B cell (primary cell): ENCODE measurements at regions not wholly inside any gene's neighbourhood (a gene's known extent, or its start where the extent isn't known, plus 50 kb on each side); places are given as distances from the start of the nearest gene placed in this dataset.

Source experiments
- ATAC-seq: fragments of 200-7000 bp; cut with Tn5 transposase; one replicate; pipeline ENCODE4 v1.10.0; 2021; ENCODE audit warnings: low read depth, mild to moderate bottlenecking, moderate number of reproducible peaks, moderate library complexity
- CTCF ChIA-PET: fragments of 350-600 bp; sonication (Branson Sonifier 250); formaldehyde crosslinking; loops from one replicate; lab custom pipeline; 2021; ENCODE audit warnings: antibody characterized with exemption, inconsistent platforms; lab: Charles Lee
- POLR2A ChIA-PET: fragments of 350-600 bp; sonication (Branson Sonifier 250); formaldehyde crosslinking; loops from one replicate; lab custom pipeline; 2021; ENCODE audit warnings: antibody characterized with exemption; lab: Charles Lee
- DNase-seq: peaks from one replicate; pipeline ENCODE4 v3.0.0; 2013
- H2AFZ ChIP-seq: 2 replicates; pipeline ENCODE4 v1.6.1; 2012; ENCODE audit warnings: mild to moderate bottlenecking, low read depth, low read length; ENCODE audit not compliant: insufficient read depth, poor library complexity, severe bottlenecking
- H3K27ac ChIP-seq, 2 donors: 1 replicate in 1 of 2; 2 replicates in 1 of 2; pipeline ENCODE4 v1.5.1; 2012 to 2013; ENCODE audit warnings: low read length in 2 of 2, mild to moderate bottlenecking in 2 of 2, moderate library complexity in 1 of 2
- H3K27me3 ChIP-seq, 4 experiments: fragments of 200-600 bp in 1 of 4; sonication (generic) in 1 of 4; replicated peaks in 1 of 4; 1 replicate in 2 of 4; 2 replicates in 2 of 4; pipeline versions ENCODE4 v1.6.1 to v1.7.0; 2013 to 2016; ENCODE audit warnings: low read length in 3 of 4, mild to moderate bottlenecking in 2 of 4, mixed read lengths in 1 of 4, moderate library complexity in 1 of 4; ENCODE audit not compliant: insufficient read depth in 4 of 4, control insufficient read depth in 3 of 4; ENCODE audit errors: control extremely low read depth in 1 of 4
- H3K36me3 ChIP-seq, 2 experiments: replicated peaks in 1 of 2; 1 replicate in 1 of 2; 2 replicates in 1 of 2; pipeline versions ENCODE4 v1.6.1 to v1.7.1; 2013; ENCODE audit warnings: low read length in 1 of 2; ENCODE audit not compliant: insufficient read depth in 2 of 2, control insufficient read depth in 1 of 2; ENCODE audit errors: control extremely low read depth in 1 of 2, extremely low read depth in 1 of 2
- H3K4me1 ChIP-seq, 2 donors: fragments of 200-600 bp in 1 of 2; sonication (generic) in 1 of 2; 1 replicate in 1 of 2; 2 replicates in 1 of 2; pipeline versions ENCODE4 v1.5.1 to v1.6.1; 2013 to 2017; ENCODE audit warnings: low read length in 2 of 2; ENCODE audit not compliant: control insufficient read depth in 2 of 2, insufficient read depth in 2 of 2
- H3K4me2 ChIP-seq: replicated peaks from 2 replicates; pipeline ENCODE3; 2012; ENCODE audit warnings: mild to moderate bottlenecking, low read depth, low read length; ENCODE audit not compliant: poor library complexity, severe bottlenecking
- H3K4me3 ChIP-seq, 5 experiments: fragments of 200-600 bp in 1 of 5; sonication (generic) in 1 of 5; 1 replicate in 3 of 5; 2 replicates in 2 of 5; pipeline versions ENCODE4 v1.5.1 to v1.7.0; 2011 to 2016; ENCODE audit warnings: low read length in 4 of 5, mild to moderate bottlenecking in 4 of 5, low read depth in 2 of 5, control low read depth in 1 of 5, moderate library complexity in 1 of 5; ENCODE audit not compliant: insufficient read depth in 1 of 5; ENCODE audit errors: control extremely low read depth in 1 of 5, extremely low read depth in 1 of 5
- H3K79me2 ChIP-seq: fragments of 200-600 bp; sonication (generic); one replicate; pipeline ENCODE4 v1.6.0; 2016; ENCODE audit warnings: low read length; ENCODE audit not compliant: control insufficient read depth, insufficient read depth
- H3K9ac ChIP-seq: fragments of 200-600 bp; sonication (generic); 2 replicates; pipeline ENCODE4 v1.6.1; 2017; ENCODE audit warnings: mild to moderate bottlenecking, low read length, moderate library complexity
- H3K9me3 ChIP-seq, 3 donors: one replicate each; pipeline versions ENCODE4 v1.6.1 to v1.7.1; 2013; ENCODE audit warnings: low read length in 2 of 3; ENCODE audit not compliant: control insufficient read depth in 2 of 3, insufficient read depth in 1 of 3; ENCODE audit errors: control extremely low read depth in 1 of 3
- H4K20me1 ChIP-seq: 2 replicates; pipeline ENCODE4 v1.6.0; 2012; ENCODE audit warnings: mild to moderate bottlenecking, low read length; ENCODE audit not compliant: insufficient read depth, control insufficient read depth, poor library complexity, severe bottlenecking
- H3K27ac Mint-ChIP-seq: one replicate; pipeline ENCODE4 v1.8.0; 2021; ENCODE audit warnings: mixed read lengths
- H3K27me3 Mint-ChIP-seq: one replicate; pipeline ENCODE4 v1.8.0; 2021; ENCODE audit warnings: mixed read lengths
- H3K4me1 Mint-ChIP-seq: one replicate; pipeline ENCODE4 v1.8.0; 2021; ENCODE audit warnings: mixed read lengths
- H3K4me3 Mint-ChIP-seq: one replicate; pipeline ENCODE4 v1.8.0; 2021; ENCODE audit warnings: mixed read lengths
- H3K9me3 Mint-ChIP-seq: one replicate; pipeline ENCODE4 v1.8.0; 2022; ENCODE audit warnings: mixed read lengths; ENCODE audit not compliant: insufficient read depth
- EZH2 ChIP-seq: IDR thresholded peaks from 2 replicates; pipeline ENCODE4 v1.6.1; 2012; ENCODE audit warnings: borderline replicate concordance, low read depth, mild to moderate bottlenecking, moderate library complexity, low read length; ENCODE audit not compliant: insufficient read depth, poor library complexity, severe bottlenecking
- WGBS: methylation state at CpG from one replicate; pipeline ENCODE4 v1.1.5; 2013; ENCODE audit warnings: missing lambda C conversion rate; ENCODE audit not compliant: insufficient coverage; 5-methylcytosine and 5-hydroxymethylcytosine counted together
- intact Hi-C: fragments of 100-400 bp; cut with micrococcal nuclease; formaldehyde crosslinking; loops from one replicate; pipeline ENCODE4 v1.10.0; 2022
- TF ChIP-seq, protein P1 (sequence below): fragments of 200-600 bp; IDR thresholded peaks from one replicate; pipeline ENCODE4 v1.8.0; 2022; ENCODE audit warnings: antibody characterized with exemption, mild to moderate bottlenecking

DNA sequence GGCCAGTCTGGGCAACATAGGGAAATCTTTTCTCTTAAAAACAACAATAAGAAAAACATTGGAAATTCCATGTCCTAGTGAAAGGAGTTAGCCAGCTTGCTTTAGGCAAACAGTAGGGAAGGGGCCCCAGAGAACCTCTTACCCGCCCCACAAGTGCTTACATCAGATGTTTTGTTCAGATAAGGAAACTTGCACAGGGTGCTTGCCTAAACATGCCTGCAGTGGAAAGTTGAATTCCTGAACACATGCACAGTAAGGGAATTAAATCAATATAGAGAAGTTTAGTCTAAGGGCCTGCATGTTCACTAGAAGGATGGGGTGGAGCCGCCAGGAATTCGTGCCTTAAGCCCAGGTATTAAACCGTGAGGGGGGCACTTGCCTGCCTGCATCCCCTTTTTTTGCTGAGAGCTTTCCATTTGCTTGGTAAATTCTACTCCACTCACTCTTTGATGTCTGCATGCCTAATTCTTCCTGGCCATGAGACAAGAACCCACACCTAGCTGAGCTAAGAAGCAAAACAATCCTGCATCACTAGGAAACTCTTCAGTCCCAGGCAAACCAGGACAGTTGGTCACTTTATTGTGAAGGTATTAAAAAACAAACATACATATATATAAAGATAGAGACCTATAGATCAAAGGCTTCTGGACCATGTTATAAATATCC is 499.0 kb downstream of the SIPA1L2 start:
- DNase-seq, result no peak
- Histone ChIP-seq H4K20me1 (no peaks in the 10 kb centered on the region), H3K27me3 (peaks cover 0 to 7% (median 2%) of the 10 kb centered on the region in 4 experiments), H2AFZ (no peak overlapping the region), H3K4me1 (no peaks in the 10 kb centered on the region), H3K9me3 (peaks cover 0 to 3% (median 0%) of the 10 kb centered on the region in 3 donors), H3K27ac (no peak overlapping the region), H3K9ac (no peak overlapping the region), H3K4me2 (no peak overlapping the region), H3K79me2 (no peaks in the 10 kb centered on the region), H3K36me3 (no peaks in the 10 kb centered on the region), H3K4me3 (no peak overlapping the region)
- H3K27me3 Mint-ChIP-seq, result peaks cover 21% of the 10 kb centered on the region
- intact Hi-C loops, result no loop called here
- no peak overlapping the region for H3K4me3 Mint-ChIP-seq
- whole genome bisulfite sequencing, result 51% methylated on average over 4 of the region's 4 CpGs
- no peak for ATAC-seq
- H3K9me3 Mint-ChIP-seq, result peaks cover 2% of the 10 kb centered on the region
- no peaks in the 10 kb centered on the region for H3K4me1 Mint-ChIP-seq
- ChIA-PET CTCF (no interaction called here), POLR2A (no interaction called here)
- no peak overlapping the region for H3K27ac Mint-ChIP-seq
- no peak for TF ChIP-seq EZH2
- TF ChIP-seq, protein P1, sequence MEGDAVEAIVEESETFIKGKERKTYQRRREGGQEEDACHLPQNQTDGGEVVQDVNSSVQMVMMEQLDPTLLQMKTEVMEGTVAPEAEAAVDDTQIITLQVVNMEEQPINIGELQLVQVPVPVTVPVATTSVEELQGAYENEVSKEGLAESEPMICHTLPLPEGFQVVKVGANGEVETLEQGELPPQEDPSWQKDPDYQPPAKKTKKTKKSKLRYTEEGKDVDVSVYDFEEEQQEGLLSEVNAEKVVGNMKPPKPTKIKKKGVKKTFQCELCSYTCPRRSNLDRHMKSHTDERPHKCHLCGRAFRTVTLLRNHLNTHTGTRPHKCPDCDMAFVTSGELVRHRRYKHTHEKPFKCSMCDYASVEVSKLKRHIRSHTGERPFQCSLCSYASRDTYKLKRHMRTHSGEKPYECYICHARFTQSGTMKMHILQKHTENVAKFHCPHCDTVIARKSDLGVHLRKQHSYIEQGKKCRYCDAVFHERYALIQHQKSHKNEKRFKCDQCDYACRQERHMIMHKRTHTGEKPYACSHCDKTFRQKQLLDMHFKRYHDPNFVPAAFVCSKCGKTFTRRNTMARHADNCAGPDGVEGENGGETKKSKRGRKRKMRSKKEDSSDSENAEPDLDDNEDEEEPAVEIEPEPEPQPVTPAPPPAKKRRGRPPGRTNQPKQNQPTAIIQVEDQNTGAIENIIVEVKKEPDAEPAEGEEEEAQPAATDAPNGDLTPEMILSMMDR, result no peak

DNA sequence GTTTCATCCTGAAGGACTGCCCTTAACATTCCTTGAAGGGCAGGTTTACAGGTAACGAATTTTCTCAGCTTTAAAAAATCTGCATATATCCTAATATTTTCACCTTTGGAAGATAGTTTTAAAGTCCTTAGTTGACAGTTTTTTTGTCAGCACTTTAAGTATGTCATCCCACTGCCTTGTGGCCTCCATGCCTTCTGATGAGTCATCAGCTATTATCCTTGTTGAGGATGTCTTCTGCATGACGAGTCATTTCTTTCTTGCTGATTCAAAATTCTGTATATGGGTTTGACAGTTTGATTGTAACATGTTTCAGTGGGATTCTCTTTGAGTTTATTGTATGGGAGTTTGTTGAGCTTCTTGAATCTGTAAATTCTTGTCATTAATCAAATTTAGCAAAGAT is 500.6 kb downstream of the DISC1 start:
- no peak overlapping the region for H3K27ac ChIP-seq
- H3K36me3 ChIP-seq, result no peaks in the 10 kb centered on the region
- no peaks in the 10 kb centered on the region for H3K79me2 ChIP-seq
- no peak overlapping the region for H2AFZ ChIP-seq
- peaks cover 0 to 7% (median 2%) of the 10 kb centered on the region in 4 experiments for H3K27me3 ChIP-seq
- no peak overlapping the region for H3K4me3 ChIP-seq
- DNase-seq (no peak), ATAC-seq (no peak)
- Mint-ChIP-seq H3K4me1 (no peaks in the 10 kb centered on the region), H3K27me3 (peaks cover 21% of the 10 kb centered on the region), H3K27ac (no peak overlapping the region), H3K9me3 (peaks cover 2% of the 10 kb centered on the region), H3K4me3 (no peak overlapping the region)
- no peaks in the 10 kb centered on the region for H3K4me1 ChIP-seq
- intact Hi-C loops, result no loop called here
- peaks cover 0 to 3% (median 0%) of the 10 kb centered on the region in 3 donors for H3K9me3 ChIP-seq
- H3K9ac ChIP-seq, result no peak overlapping the region
- H4K20me1 ChIP-seq, result no peaks in the 10 kb centered on the region
- no peak overlapping the region for H3K4me2 ChIP-seq
- 100% methylated on average over 1 of the region's 2 CpGs for WGBS
- no peak for TF ChIP-seq EZH2
- TF ChIP-seq, protein P1, result no peak
- ChIA-PET POLR2A (no interaction called here), CTCF (no interaction called here)
